ENCODE measurements at regions not wholly inside any gene's neighbourhood (a gene's known extent, or its start where the extent isn't known, plus 50 kb on each side); places are given as distances from the start of the nearest gene placed in this dataset.

- no peaks in the 10 kb centered on the region for H3K27me3 ChIP-seq (replicated peaks)
- in situ Hi-C loops (cut with HindIII; ENCODE audit: low pct_ligation_motif_present, low sequenced_read_pairs), result no loop called here
- TF ChIP-seq CTCF (IDR thresholded peaks at IDR 0.05; ENCODE audit: low read depth, low read length, missing control alignments), result no peak
Measured at GRCh38 chr7:153852261-153852660, 199.9 kb upstream of the DPP6 start.

GRCh38 chr7:153858355-153858754 is 193.8 kb upstream of the DPP6 start:
- Histone ChIP-seq H3K36me3 (replicated peaks) (no peaks in the 10 kb centered on the region), H3K4me3 (ENCODE audit: low read depth, low read length) (no peak overlapping the region), H3K27me3 (replicated peaks) (no peaks in the 10 kb centered on the region), H3K27ac (no peak overlapping the region)
- no peak for TF ChIP-seq CTCF (IDR thresholded peaks at IDR 0.05; ENCODE audit: low read depth, low read length, missing control alignments)
- in situ Hi-C loops (cut with HindIII; ENCODE audit: low pct_ligation_motif_present, low sequenced_read_pairs), result no loop called here
- no peak for DNase-seq

More at GRCh38 chr7:153852261-153852660, 199.9 kb upstream of the DPP6 start:
- Histone ChIP-seq H3K4me3 (ENCODE audit: low read depth, low read length) (no peak overlapping the region), H3K27ac (no peak overlapping the region), H3K36me3 (replicated peaks) (no peaks in the 10 kb centered on the region)
- DNase-seq, result no peak

- no peaks in the 10 kb centered on the region for H3K27me3 ChIP-seq (replicated peaks)
- H3K4me3 ChIP-seq (ENCODE audit: low read depth, low read length), result no peak overlapping the region
- in situ Hi-C loops (cut with HindIII; ENCODE audit: low pct_ligation_motif_present, low sequenced_read_pairs), result no loop called here
- no peak for TF ChIP-seq CTCF (IDR thresholded peaks at IDR 0.05; ENCODE audit: low read depth, low read length, missing control alignments)
- H3K27ac ChIP-seq, result no peak overlapping the region
- H3K36me3 ChIP-seq (replicated peaks), result no peaks in the 10 kb centered on the region
- DNase-seq, result no peak
Measured at GRCh38 chr7:153859239-153859638, 193.0 kb upstream of the DPP6 start.

- Histone ChIP-seq H3K4me3 (ENCODE audit: low read depth, low read length) (no peak overlapping the region), H3K27me3 (replicated peaks) (peaks cover 2% of the 10 kb centered on the region), H3K27ac (no peak overlapping the region), H3K36me3 (replicated peaks) (no peaks in the 10 kb centered on the region)
- DNase-seq, result no peak
- in situ Hi-C loops (cut with HindIII; ENCODE audit: low pct_ligation_motif_present, low sequenced_read_pairs), result no loop called here
- TF ChIP-seq CTCF (IDR thresholded peaks at IDR 0.05; ENCODE audit: low read depth, low read length, missing control alignments), result no peak
Measured at GRCh38 chr7:153886506-153887441, 165.4 kb upstream of the DPP6 start.

GRCh38 chr7:153887749-153888569 is 164.2 kb upstream of the DPP6 start:
- H3K27me3 ChIP-seq (replicated peaks), result peaks cover 2% of the 10 kb centered on the region
- no peak for DNase-seq
- in situ Hi-C loops (cut with HindIII; ENCODE audit: low pct_ligation_motif_present, low sequenced_read_pairs), result no loop called here
- H3K4me3 ChIP-seq (ENCODE audit: low read depth, low read length), result no peak overlapping the region
- no peaks in the 10 kb centered on the region for H3K36me3 ChIP-seq (replicated peaks)
- no peak overlapping the region for H3K27ac ChIP-seq
- no peak for TF ChIP-seq CTCF (IDR thresholded peaks at IDR 0.05; ENCODE audit: low read depth, low read length, missing control alignments)

Data from brain microvascular endothelial cell (primary cell).